H1 (cell line): ENCODE measurements at regions not wholly inside any gene's neighbourhood (a gene's known extent, or its start where the extent isn't known, plus 50 kb on each side); places are given as distances from the start of the nearest gene placed in this dataset.

Experiments
- CTCF ChIA-PET: fragments of 300-600 bp; sonication (Branson Sonifier 250); formaldehyde crosslinking; loops from one replicate; lab custom pipeline; 2021; ENCODE audit not compliant: partially characterized antibody; lab: Charles Lee
- POLR2A ChIA-PET: fragments of 300-600 bp; sonication (Branson Sonifier 250); formaldehyde crosslinking; loops from one replicate; lab custom pipeline; 2021; ENCODE audit warnings: inconsistent platforms; ENCODE audit not compliant: partially characterized antibody; lab: Charles Lee
- DNase-seq, 2 experiments: peaks; one replicate each; pipeline versions ENCODE4 v3.0.0 to v3.0.0-alpha.2; 2010 to 2022; ENCODE audit warnings: low spot score in 2 of 2, low read depth in 1 of 2, mixed read lengths in 1 of 2
- FAIRE-seq: peaks from 2 replicates; lab custom pipeline; 2011; peaks lifted over from hg19 to GRCh38; lab: Jason Lieb, UNC
- H2AFZ ChIP-seq: 2 replicates; pipeline ENCODE4 v1.8.1; 2012; ENCODE audit warnings: low read length, inconsistent platforms
- H2AK5ac ChIP-seq: 2 replicates; pipeline ENCODE4 v1.6.1; 2013; ENCODE audit warnings: low read depth, low read length
- H2BK120ac ChIP-seq: replicated peaks from 2 replicates; pipeline ENCODE3; 2013; ENCODE audit warnings: low read depth, low read length, inconsistent platforms
- H2BK12ac ChIP-seq: 2 replicates; pipeline ENCODE4 v1.6.1; 2013; ENCODE audit warnings: low read depth, low read length
- H2BK15ac ChIP-seq: 2 replicates; pipeline ENCODE4 v1.6.1; 2013; ENCODE audit warnings: low read length
- H2BK20ac ChIP-seq: 2 replicates; pipeline ENCODE4 v1.6.1; 2013; ENCODE audit warnings: low read length
- H2BK5ac ChIP-seq: 2 replicates; pipeline ENCODE4 v1.6.1; 2013; ENCODE audit warnings: low read depth, low read length
- H3K14ac ChIP-seq: 2 replicates; pipeline ENCODE4 v1.6.1; 2013; ENCODE audit warnings: inconsistent platforms; ENCODE audit not compliant: insufficient read length
- H3K18ac ChIP-seq: 2 replicates; pipeline ENCODE4 v1.6.1; 2013; ENCODE audit warnings: low read length; ENCODE audit errors: extremely low read depth
- H3K23ac ChIP-seq: 2 replicates; pipeline ENCODE4 v1.6.1; 2013; ENCODE audit warnings: inconsistent platforms; ENCODE audit not compliant: insufficient read length
- H3K23me2 ChIP-seq: 2 replicates; pipeline ENCODE4 v1.6.1; 2013; ENCODE audit warnings: low read depth, low read length
- H3K27ac ChIP-seq: 2 replicates; pipeline ENCODE4 v1.6.1; 2011; ENCODE audit warnings: low read depth, low read length, inconsistent platforms
- H3K27me3 ChIP-seq, 4 experiments: replicated peaks in 1 of 4; 1 replicate in 1 of 4; 2 replicates in 3 of 4; pipeline versions ENCODE4 v1.6.1 to v1.8.1; 2011 to 2013; ENCODE audit warnings: low read length in 3 of 4, mild to moderate bottlenecking in 3 of 4, inconsistent platforms in 2 of 4, mixed read lengths in 2 of 4, moderate library complexity in 1 of 4; ENCODE audit not compliant: control insufficient read depth in 3 of 4, insufficient read depth in 3 of 4; ENCODE audit errors: extremely low read depth in 1 of 4
- H3K36me3 ChIP-seq, 4 experiments: 2 replicates each; pipeline versions ENCODE4 v1.6.1 to v1.8.1; 2011 to 2013; ENCODE audit warnings: mild to moderate bottlenecking in 4 of 4, low read length in 3 of 4, moderate library complexity in 2 of 4, control low read depth in 1 of 4, inconsistent platforms in 1 of 4; ENCODE audit not compliant: insufficient read depth in 4 of 4, control insufficient read depth in 2 of 4
- H3K4ac ChIP-seq: replicated peaks from 2 replicates; pipeline ENCODE3; 2013; ENCODE audit warnings: low read length, low read depth, mixed read lengths, inconsistent platforms; ENCODE audit not compliant: insufficient read length
- H3K4me1 ChIP-seq, 4 experiments: replicated peaks in 1 of 4; 1 replicate in 1 of 4; 2 replicates in 3 of 4; pipeline versions ENCODE4 v1.6.1 to v1.8.1; 2011 to 2013; ENCODE audit warnings: low read length in 3 of 4, inconsistent platforms in 2 of 4, mixed read lengths in 1 of 4; ENCODE audit not compliant: insufficient read depth in 4 of 4, control insufficient read depth in 3 of 4
- H3K4me2 ChIP-seq, 2 experiments: 2 replicates each; pipeline versions ENCODE4 v1.6.1 to v1.8.1; 2011 to 2013; ENCODE audit warnings: low read depth in 2 of 2, low read length in 2 of 2, control low read depth in 1 of 2, inconsistent platforms in 1 of 2, mild to moderate bottlenecking in 1 of 2; ENCODE audit not compliant: insufficient read depth in 1 of 2
- H3K4me3 ChIP-seq, 4 experiments: fragments of 200-600, 300-600 bp in 1 of 4; sonication (generic), shearing (Covaris generic), sonication (Bioruptor Twin) in 1 of 4; 2 replicates each; pipeline versions ENCODE4 v1.5.1 to v1.8.1; 2011 to 2016; ENCODE audit warnings: low read length in 4 of 4, low read depth in 3 of 4, control low read depth in 2 of 4, inconsistent platforms in 2 of 4, mild to moderate bottlenecking in 2 of 4, mixed read lengths in 1 of 4, moderate library complexity in 1 of 4; ENCODE audit not compliant: insufficient read depth in 2 of 4; ENCODE audit errors: extremely low read depth in 1 of 4
- H3K56ac ChIP-seq: replicated peaks from 2 replicates; pipeline ENCODE3; 2013; ENCODE audit warnings: low read depth, mild to moderate bottlenecking, mixed read lengths, low read length, inconsistent platforms; ENCODE audit not compliant: insufficient read length
- H3K79me1 ChIP-seq: 2 replicates; pipeline ENCODE4 v1.6.1; 2013; ENCODE audit warnings: low read depth, low read length, control low read depth
- H3K79me2 ChIP-seq, 2 experiments: 2 replicates each; pipeline versions ENCODE4 v1.6.1 to v1.8.1; 2012 to 2013; ENCODE audit warnings: low read length in 2 of 2, mild to moderate bottlenecking in 2 of 2, inconsistent platforms in 1 of 2; ENCODE audit not compliant: insufficient read depth in 2 of 2, control insufficient read depth in 1 of 2
- H3K9ac ChIP-seq, 4 experiments: replicated peaks in 1 of 4; 1 replicate in 1 of 4; 2 replicates in 3 of 4; pipeline versions ENCODE4 v1.6.1 to v1.8.1; 2011 to 2013; ENCODE audit warnings: low read depth in 3 of 4, low read length in 3 of 4, control low read depth in 2 of 4, mild to moderate bottlenecking in 2 of 4, moderate library complexity in 2 of 4, inconsistent platforms in 1 of 4; ENCODE audit errors: extremely low read depth in 1 of 4
- H3K9me3 ChIP-seq, 2 experiments: 2 replicates each; pipeline versions ENCODE4 v1.6.1 to v1.8.1; 2012 to 2013; ENCODE audit warnings: mild to moderate bottlenecking in 2 of 2, moderate library complexity in 2 of 2, control low read depth in 1 of 2, inconsistent platforms in 1 of 2, low read depth in 1 of 2, low read length in 1 of 2, mixed read lengths in 1 of 2; ENCODE audit not compliant: insufficient read depth in 2 of 2
- H4K20me1 ChIP-seq, 2 experiments: replicated peaks in 1 of 2; 2 replicates each; pipeline versions ENCODE3 to v1.8.1; 2011 to 2013; ENCODE audit warnings: inconsistent platforms in 2 of 2, low read length in 2 of 2, mild to moderate bottlenecking in 1 of 2; ENCODE audit not compliant: insufficient read depth in 2 of 2, control insufficient read depth in 1 of 2
- H4K5ac ChIP-seq: 2 replicates; pipeline ENCODE4 v1.6.1; 2013; ENCODE audit warnings: low read length, low read depth, mixed read lengths, inconsistent platforms; ENCODE audit not compliant: insufficient read length
- H4K8ac ChIP-seq: 2 replicates; pipeline ENCODE4 v1.8.0; 2013; ENCODE audit warnings: mild to moderate bottlenecking, moderate library complexity, low read length, inconsistent platforms; ENCODE audit not compliant: insufficient read depth; ENCODE audit errors: extremely low read depth
- H4K91ac ChIP-seq: replicated peaks from 2 replicates; pipeline ENCODE3; 2013; ENCODE audit warnings: low read length, mixed read lengths, inconsistent platforms; ENCODE audit not compliant: insufficient read length
- ASH2L ChIP-seq: fragments of 200-600, 300-600 bp; sonication (generic); IDR thresholded peaks from one replicate; pipeline ENCODE4 v1.7.1; 2017; ENCODE audit warnings: low read length
- CBX8 ChIP-seq: fragments of 300-800, 300-1000 bp; sonication (generic); IDR thresholded peaks from 2 replicates; pipeline ENCODE4 v1.7.1; 2016; ENCODE audit warnings: low read depth, low read length, borderline replicate concordance
- CREB1 ChIP-seq: IDR thresholded peaks from 2 replicates; pipeline ENCODE4 v1.6.1; 2012; ENCODE audit warnings: inconsistent platforms
- EP300 ChIP-seq, 2 experiments: IDR thresholded peaks; 1 replicate in 1 of 2; 2 replicates in 1 of 2; pipeline ENCODE4 v1.6.1; 2011 to 2012; ENCODE audit warnings: low read depth in 2 of 2, low read length in 2 of 2, mild to moderate bottlenecking in 2 of 2, borderline replicate concordance in 1 of 2, inconsistent platforms in 1 of 2, moderate library complexity in 1 of 2
- HDAC2 ChIP-seq, 2 experiments: fragments of 300-600 bp in 1 of 2; sonication (generic) in 1 of 2; IDR thresholded peaks; 2 replicates each; pipeline ENCODE4 v1.6.1; 2011 to 2012; ENCODE audit warnings: low read depth in 2 of 2, low read length in 2 of 2, mild to moderate bottlenecking in 2 of 2, moderate library complexity in 2 of 2, borderline replicate concordance in 1 of 2, inconsistent platforms in 1 of 2
- JUN ChIP-seq: IDR thresholded peaks from 2 replicates; pipeline ENCODE4 v1.6.1; 2011; ENCODE audit warnings: low read depth, mild to moderate bottlenecking, improper control_type of control experiment, low read length
- KDM1A ChIP-seq: fragments of 200-600, 300-600 bp; sonication (generic); IDR thresholded peaks from 2 replicates; pipeline ENCODE4 v1.7.1; 2016; ENCODE audit warnings: mild to moderate bottlenecking, low read length, borderline replicate concordance
- KDM5A ChIP-seq: fragments of 200-600 bp; IDR thresholded peaks from 2 replicates; pipeline ENCODE4 v1.7.1; 2012; ENCODE audit warnings: mild to moderate bottlenecking, low read length, inconsistent platforms, mixed read lengths
- MAX ChIP-seq: IDR thresholded peaks from 2 replicates; pipeline ENCODE4 v1.6.1; 2012; ENCODE audit warnings: inconsistent platforms
- NRF1 ChIP-seq: IDR thresholded peaks from 2 replicates; pipeline ENCODE4 v1.6.1; 2011; ENCODE audit warnings: mild to moderate bottlenecking, low read depth, low read length, improper control_type of control experiment
- RNF2 ChIP-seq: fragments of 200-900, 300-1000 bp; sonication (generic); IDR thresholded peaks from 2 replicates; pipeline ENCODE4 v1.7.1; 2016; ENCODE audit warnings: borderline replicate concordance, low read depth, mild to moderate bottlenecking, antibody characterized with exemption, low read length; ENCODE audit not compliant: poor library complexity, severe bottlenecking; ENCODE audit errors: missing control alignments
- SRF ChIP-seq: IDR thresholded peaks from 2 replicates; pipeline ENCODE4 v1.6.1; 2011; ENCODE audit warnings: mild to moderate bottlenecking, low read depth, low read length, moderate library complexity
- TAF7 ChIP-seq: optimal IDR thresholded peaks from 2 replicates; pipeline ENCODE3; 2011; ENCODE audit warnings: low read depth, mild to moderate bottlenecking, inconsistent platforms, low read length, moderate library complexity, borderline replicate concordance
- ZNF274 ChIP-seq: IDR thresholded peaks from 2 replicates; pipeline ENCODE4 v1.7.0; 2012; ENCODE audit warnings: low read length, borderline replicate concordance; ENCODE audit errors: extremely low read depth
- WGBS, 2 experiments: shearing (Covaris generic) in 1 of 2; methylation state at CpG; one replicate each; pipeline versions ENCODE4 v1.1.6 to v1.1.7; 2013 to 2015; ENCODE audit warnings: low lambda C conversion rate in 2 of 2, mixed read lengths in 2 of 2, inconsistent platforms in 1 of 2, low coverage in 1 of 2, missing lambda C conversion rate in 1 of 2; ENCODE audit not compliant: insufficient replicate concordance in 2 of 2, insufficient coverage in 1 of 2, insufficient read length in 1 of 2; ENCODE audit errors: extremely low coverage in 1 of 2, missing lambda C conversion rate in 1 of 2; 5-methylcytosine and 5-hydroxymethylcytosine counted together

GRCh38 chr12:82009524-82009923 is 250.4 kb upstream of the PPFIA2 start:
- no peak overlapping the region for H4K8ac ChIP-seq
- no peaks in the 10 kb centered on the region for H3K23me2 ChIP-seq
- TF ChIP-seq HDAC2 (IDR thresholded peaks at IDR 0.05; ENCODE audit: borderline replicate concordance in 1 of 2, low read depth in 2 of 2, low read length in 2 of 2) (no peak), KDM5A (no peak), CREB1 (no peak), ASH2L (no peak), RNF2 (no peak), MAX (no peak), CBX8 (no peak), TAF7 (no peak), ZNF274 (no peak), NRF1 (no peak), SRF (no peak), JUN (no peak), KDM1A (no peak), EP300 (IDR thresholded peaks at IDR 0.05; ENCODE audit: borderline replicate concordance in 1 of 2, low read depth in 2 of 2, low read length in 2 of 2) (no peak)
- TF ChIP-seq, all 59 proteins: peak for 0
- Histone ChIP-seq H3K4ac (no peak overlapping the region), H3K23ac (no peak overlapping the region), H2AK5ac (no peak overlapping the region), H3K9me3 (no peaks in the 10 kb centered on the region), H3K4me3 (no peak overlapping the region), H3K56ac (no peak overlapping the region), H2BK15ac (no peak overlapping the region), H3K18ac (no peak overlapping the region), H3K79me1 (no peaks in the 10 kb centered on the region), H3K36me3 (no peaks in the 10 kb centered on the region), H3K4me1 (no peaks in the 10 kb centered on the region), H2AFZ (no peak overlapping the region), H2BK120ac (no peak overlapping the region), H3K14ac (no peak overlapping the region), H3K9ac (no peak overlapping the region), H3K27me3 (no peaks in the 10 kb centered on the region), H2BK20ac (no peak overlapping the region), H4K5ac (no peak overlapping the region), H2BK12ac (no peak overlapping the region), H3K4me2 (no peak overlapping the region), H4K91ac (no peak overlapping the region), H4K20me1 (no peaks in the 10 kb centered on the region), H3K27ac (no peak overlapping the region), H3K79me2 (no peaks in the 10 kb centered on the region), H2BK5ac (no peak overlapping the region)
- ChIA-PET POLR2A (no interaction called here), CTCF (no interaction called here)
- WGBS, 2 experiments: 89% methylated on average over 2 of the region's 2 CpGs; no CpG with 5 or more reads in 1 of the 2 experiments
- no peak for DNase-seq
- FAIRE-seq: no peak
